H1 (cell line): ENCODE measurements at regions not wholly inside any gene's neighbourhood (a gene's known extent, or its start where the extent isn't known, plus 50 kb on each side); places are given as distances from the start of the nearest gene placed in this dataset.

Experiments
- CTCF ChIA-PET: fragments of 300-600 bp; sonication (Branson Sonifier 250); formaldehyde crosslinking; loops from one replicate; lab custom pipeline; 2021; ENCODE audit not compliant: partially characterized antibody; lab: Charles Lee
- POLR2A ChIA-PET: fragments of 300-600 bp; sonication (Branson Sonifier 250); formaldehyde crosslinking; loops from one replicate; lab custom pipeline; 2021; ENCODE audit warnings: inconsistent platforms; ENCODE audit not compliant: partially characterized antibody; lab: Charles Lee
- DNase-seq, 2 experiments: peaks; one replicate each; pipeline versions ENCODE4 v3.0.0 to v3.0.0-alpha.2; 2010 to 2022; ENCODE audit warnings: low spot score in 2 of 2, low read depth in 1 of 2, mixed read lengths in 1 of 2
- FAIRE-seq: peaks from 2 replicates; lab custom pipeline; 2011; peaks lifted over from hg19 to GRCh38; lab: Jason Lieb, UNC
- H2AFZ ChIP-seq: 2 replicates; pipeline ENCODE4 v1.8.1; 2012; ENCODE audit warnings: low read length, inconsistent platforms
- H2AK5ac ChIP-seq: 2 replicates; pipeline ENCODE4 v1.6.1; 2013; ENCODE audit warnings: low read depth, low read length
- H2BK120ac ChIP-seq: replicated peaks from 2 replicates; pipeline ENCODE3; 2013; ENCODE audit warnings: low read depth, low read length, inconsistent platforms
- H2BK12ac ChIP-seq: 2 replicates; pipeline ENCODE4 v1.6.1; 2013; ENCODE audit warnings: low read depth, low read length
- H2BK15ac ChIP-seq: 2 replicates; pipeline ENCODE4 v1.6.1; 2013; ENCODE audit warnings: low read length
- H2BK20ac ChIP-seq: 2 replicates; pipeline ENCODE4 v1.6.1; 2013; ENCODE audit warnings: low read length
- H2BK5ac ChIP-seq: 2 replicates; pipeline ENCODE4 v1.6.1; 2013; ENCODE audit warnings: low read depth, low read length
- H3K14ac ChIP-seq: 2 replicates; pipeline ENCODE4 v1.6.1; 2013; ENCODE audit warnings: inconsistent platforms; ENCODE audit not compliant: insufficient read length
- H3K18ac ChIP-seq: 2 replicates; pipeline ENCODE4 v1.6.1; 2013; ENCODE audit warnings: low read length; ENCODE audit errors: extremely low read depth
- H3K23ac ChIP-seq: 2 replicates; pipeline ENCODE4 v1.6.1; 2013; ENCODE audit warnings: inconsistent platforms; ENCODE audit not compliant: insufficient read length
- H3K23me2 ChIP-seq: 2 replicates; pipeline ENCODE4 v1.6.1; 2013; ENCODE audit warnings: low read depth, low read length
- H3K27ac ChIP-seq: 2 replicates; pipeline ENCODE4 v1.6.1; 2011; ENCODE audit warnings: low read depth, low read length, inconsistent platforms
- H3K27me3 ChIP-seq, 4 experiments: replicated peaks in 1 of 4; 1 replicate in 1 of 4; 2 replicates in 3 of 4; pipeline versions ENCODE4 v1.6.1 to v1.8.1; 2011 to 2013; ENCODE audit warnings: low read length in 3 of 4, mild to moderate bottlenecking in 3 of 4, inconsistent platforms in 2 of 4, mixed read lengths in 2 of 4, moderate library complexity in 1 of 4; ENCODE audit not compliant: control insufficient read depth in 3 of 4, insufficient read depth in 3 of 4; ENCODE audit errors: extremely low read depth in 1 of 4
- H3K36me3 ChIP-seq, 4 experiments: 2 replicates each; pipeline versions ENCODE4 v1.6.1 to v1.8.1; 2011 to 2013; ENCODE audit warnings: mild to moderate bottlenecking in 4 of 4, low read length in 3 of 4, moderate library complexity in 2 of 4, control low read depth in 1 of 4, inconsistent platforms in 1 of 4; ENCODE audit not compliant: insufficient read depth in 4 of 4, control insufficient read depth in 2 of 4
- H3K4ac ChIP-seq: replicated peaks from 2 replicates; pipeline ENCODE3; 2013; ENCODE audit warnings: low read length, low read depth, mixed read lengths, inconsistent platforms; ENCODE audit not compliant: insufficient read length
- H3K4me1 ChIP-seq, 4 experiments: replicated peaks in 1 of 4; 1 replicate in 1 of 4; 2 replicates in 3 of 4; pipeline versions ENCODE4 v1.6.1 to v1.8.1; 2011 to 2013; ENCODE audit warnings: low read length in 3 of 4, inconsistent platforms in 2 of 4, mixed read lengths in 1 of 4; ENCODE audit not compliant: insufficient read depth in 4 of 4, control insufficient read depth in 3 of 4
- H3K4me2 ChIP-seq, 2 experiments: 2 replicates each; pipeline versions ENCODE4 v1.6.1 to v1.8.1; 2011 to 2013; ENCODE audit warnings: low read depth in 2 of 2, low read length in 2 of 2, control low read depth in 1 of 2, inconsistent platforms in 1 of 2, mild to moderate bottlenecking in 1 of 2; ENCODE audit not compliant: insufficient read depth in 1 of 2
- H3K4me3 ChIP-seq, 4 experiments: fragments of 200-600, 300-600 bp in 1 of 4; sonication (generic), shearing (Covaris generic), sonication (Bioruptor Twin) in 1 of 4; 2 replicates each; pipeline versions ENCODE4 v1.5.1 to v1.8.1; 2011 to 2016; ENCODE audit warnings: low read length in 4 of 4, low read depth in 3 of 4, control low read depth in 2 of 4, inconsistent platforms in 2 of 4, mild to moderate bottlenecking in 2 of 4, mixed read lengths in 1 of 4, moderate library complexity in 1 of 4; ENCODE audit not compliant: insufficient read depth in 2 of 4; ENCODE audit errors: extremely low read depth in 1 of 4
- H3K56ac ChIP-seq: replicated peaks from 2 replicates; pipeline ENCODE3; 2013; ENCODE audit warnings: low read depth, mild to moderate bottlenecking, mixed read lengths, low read length, inconsistent platforms; ENCODE audit not compliant: insufficient read length
- H3K79me1 ChIP-seq: 2 replicates; pipeline ENCODE4 v1.6.1; 2013; ENCODE audit warnings: low read depth, low read length, control low read depth
- H3K79me2 ChIP-seq, 2 experiments: 2 replicates each; pipeline versions ENCODE4 v1.6.1 to v1.8.1; 2012 to 2013; ENCODE audit warnings: low read length in 2 of 2, mild to moderate bottlenecking in 2 of 2, inconsistent platforms in 1 of 2; ENCODE audit not compliant: insufficient read depth in 2 of 2, control insufficient read depth in 1 of 2
- H3K9ac ChIP-seq, 4 experiments: replicated peaks in 1 of 4; 1 replicate in 1 of 4; 2 replicates in 3 of 4; pipeline versions ENCODE4 v1.6.1 to v1.8.1; 2011 to 2013; ENCODE audit warnings: low read depth in 3 of 4, low read length in 3 of 4, control low read depth in 2 of 4, mild to moderate bottlenecking in 2 of 4, moderate library complexity in 2 of 4, inconsistent platforms in 1 of 4; ENCODE audit errors: extremely low read depth in 1 of 4
- H3K9me3 ChIP-seq, 2 experiments: 2 replicates each; pipeline versions ENCODE4 v1.6.1 to v1.8.1; 2012 to 2013; ENCODE audit warnings: mild to moderate bottlenecking in 2 of 2, moderate library complexity in 2 of 2, control low read depth in 1 of 2, inconsistent platforms in 1 of 2, low read depth in 1 of 2, low read length in 1 of 2, mixed read lengths in 1 of 2; ENCODE audit not compliant: insufficient read depth in 2 of 2
- H4K20me1 ChIP-seq, 2 experiments: replicated peaks in 1 of 2; 2 replicates each; pipeline versions ENCODE3 to v1.8.1; 2011 to 2013; ENCODE audit warnings: inconsistent platforms in 2 of 2, low read length in 2 of 2, mild to moderate bottlenecking in 1 of 2; ENCODE audit not compliant: insufficient read depth in 2 of 2, control insufficient read depth in 1 of 2
- H4K5ac ChIP-seq: 2 replicates; pipeline ENCODE4 v1.6.1; 2013; ENCODE audit warnings: low read length, low read depth, mixed read lengths, inconsistent platforms; ENCODE audit not compliant: insufficient read length
- H4K8ac ChIP-seq: 2 replicates; pipeline ENCODE4 v1.8.0; 2013; ENCODE audit warnings: mild to moderate bottlenecking, moderate library complexity, low read length, inconsistent platforms; ENCODE audit not compliant: insufficient read depth; ENCODE audit errors: extremely low read depth
- H4K91ac ChIP-seq: replicated peaks from 2 replicates; pipeline ENCODE3; 2013; ENCODE audit warnings: low read length, mixed read lengths, inconsistent platforms; ENCODE audit not compliant: insufficient read length
- NANOG ChIP-seq: IDR thresholded peaks from 2 replicates; pipeline ENCODE4 v1.6.1; 2011; ENCODE audit warnings: low read length, low read depth, mild to moderate bottlenecking, inconsistent platforms; ENCODE audit not compliant: insufficient read depth, poor library complexity, severe bottlenecking
- SUZ12 ChIP-seq: fragments of 200-600 bp; sonication (generic); IDR thresholded peaks from 2 replicates; pipeline ENCODE4 v1.6.1; 2012; ENCODE audit warnings: mild to moderate bottlenecking, inconsistent platforms, low read length, moderate library complexity, mixed read lengths

DNA sequence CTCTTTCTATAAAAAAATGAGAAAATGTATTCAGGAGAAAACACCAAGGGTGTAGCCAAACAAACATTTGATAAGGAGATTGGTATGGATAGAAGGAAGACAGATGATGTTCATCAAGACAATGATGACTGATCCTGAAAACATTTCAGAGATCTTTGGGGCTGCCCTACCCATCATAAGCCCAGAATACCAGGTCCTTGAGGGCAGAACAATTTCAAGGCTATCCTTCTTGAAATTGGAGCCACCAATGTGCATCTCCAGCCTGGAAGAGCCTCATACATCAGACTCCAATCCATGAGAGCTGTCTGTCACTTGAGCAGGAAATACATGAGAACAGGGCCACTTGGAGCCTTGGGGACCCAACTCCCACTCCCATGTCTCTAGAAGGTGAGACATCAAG lies 89.5 kb upstream of the ANKRD28 start:
- H2BK12ac ChIP-seq: no peak overlapping the region
- no peak for FAIRE-seq
- H3K27me3 ChIP-seq: no peaks in the 10 kb centered on the region
- H3K4me3 ChIP-seq: no peak overlapping the region
- DNase-seq: no peak
- H3K14ac ChIP-seq: no peak overlapping the region
- no peak overlapping the region for H2BK15ac ChIP-seq
- H3K4ac ChIP-seq: no peak overlapping the region
- H2BK20ac ChIP-seq: no peak overlapping the region
- H2AK5ac ChIP-seq: no peak overlapping the region
- CTCF ChIA-PET: no interaction called here
- no peak overlapping the region for H4K8ac ChIP-seq
- H4K5ac ChIP-seq: no peak overlapping the region
- TF ChIP-seq NANOG: no peak
- no peak for TF ChIP-seq SUZ12
- TF ChIP-seq, all 59 proteins: peak for 0
- H3K4me1 ChIP-seq: no peaks in the 10 kb centered on the region
- H3K79me2 ChIP-seq: no peaks in the 10 kb centered on the region
- H3K27ac ChIP-seq: no peak overlapping the region
- POLR2A ChIA-PET: no interaction called here
- H3K23ac ChIP-seq: no peak overlapping the region
- H3K18ac ChIP-seq: no peak overlapping the region
- H4K91ac ChIP-seq: no peak overlapping the region
- no peak overlapping the region for H2BK5ac ChIP-seq
- no peaks in the 10 kb centered on the region; the same call in 1 of the 2 replicates for H3K23me2 ChIP-seq
- no peak overlapping the region for H3K9ac ChIP-seq
- H3K9me3 ChIP-seq: 0 out of 4 replicates have a peak, but pooled peaks cover 0 to 3% of the 10 kb centered on the region in 2 experiments
- H2AFZ ChIP-seq: no peak overlapping the region
- H3K56ac ChIP-seq: no peak overlapping the region
- H4K20me1 ChIP-seq: no peaks in the 10 kb centered on the region
- no peak overlapping the region for H3K4me2 ChIP-seq
- H3K36me3 ChIP-seq: no peaks in the 10 kb centered on the region
- H2BK120ac ChIP-seq: no peak overlapping the region
- no peaks in the 10 kb centered on the region for H3K79me1 ChIP-seq
